ENCODE measurements at regions not wholly inside any gene's neighbourhood (a gene's known extent, or its start where the extent isn't known, plus 50 kb on each side); places are given as distances from the start of the nearest gene placed in this dataset.

GRCh38 chr10:44105696-44106095, 279.2 kb downstream of the CXCL12 start:
- Histone ChIP-seq H2AFZ (ENCODE audit: insufficient read depth, low read depth, low read length, poor library complexity, severe bottlenecking) (no peak overlapping the region), H3K27ac (ENCODE audit: low read depth in 1 of 2, low read length in 2 of 2) (no peak overlapping the region), H3K27me3 (ENCODE audit: control insufficient read depth in 2 of 2, insufficient read depth in 2 of 2, low read length in 2 of 2) (no peaks in the 10 kb centered on the region), H3K36me3 (replicated peaks in 1 of 2; ENCODE audit: control insufficient read depth in 1 of 2, insufficient read depth in 2 of 2, low read length in 2 of 2) (no peaks in the 10 kb centered on the region), H3K79me2 (ENCODE audit: insufficient read depth, low read length) (no peaks in the 10 kb centered on the region), H3K9ac (ENCODE audit: insufficient read depth, low read length, poor library complexity, severe bottlenecking) (no peak overlapping the region), H3K4me1 (ENCODE audit: control insufficient read depth in 1 of 2, insufficient read depth in 2 of 2, low read length in 2 of 2) (no peaks in the 10 kb centered on the region), H4K20me1 (ENCODE audit: insufficient read depth, low read length) (no peaks in the 10 kb centered on the region), H3K4me2 (replicated peaks; ENCODE audit: extremely low read depth, low read length, poor library complexity, severe bottlenecking) (no peak overlapping the region), H3K4me3 (replicated peaks in 1 of 3; ENCODE audit: low read depth in 2 of 3, low read length in 3 of 3) (no peak overlapping the region), H3K9me3 (replicated peaks in 1 of 2; ENCODE audit: control insufficient read depth in 1 of 2, insufficient read depth in 1 of 2, low read length in 2 of 2) (peaks cover 0 to 4% of the 10 kb centered on the region in 2 donors)
- Mint-ChIP-seq H3K27me3 (ENCODE audit: low read depth in 3 of 3) (no peaks in the 10 kb centered on the region), H3K27ac (no peak overlapping the region), H3K4me1 (no peaks in the 10 kb centered on the region), H3K9me3 (peaks cover 0 to 13% (median 5%) of the 10 kb centered on the region in 7 donors), H3K36me3 (no peaks in the 10 kb centered on the region), H3K4me3 (no peak overlapping the region)
- no peak for TF ChIP-seq CTCF (IDR thresholded peaks at IDR 0.05)
- WGBS (ENCODE audit: insufficient coverage), result 88% methylated on average over 1 of the region's 4 CpGs
- intact Hi-C loops (cut with micrococcal nuclease), result no loop called here
- DNase-seq, result no peak

- Mint-ChIP-seq H3K36me3 (no peaks in the 10 kb centered on the region), H3K27ac (peak overlapping the region in 1 of 7 donors; percentile 34)
- no peak for TF ChIP-seq CTCF (IDR thresholded peaks at IDR 0.05)
Measured at GRCh38 chr10:44102726-44103255, 282.1 kb downstream of the CXCL12 start.

More at GRCh38 chr10:44102726-44103255, 282.1 kb downstream of the CXCL12 start:
- peaks cover 0 to 5% (median 2%) of the 10 kb centered on the region in 7 donors for H3K9me3 Mint-ChIP-seq
- Histone ChIP-seq H3K4me3 (replicated peaks in 1 of 3; ENCODE audit: low read depth in 2 of 3, low read length in 3 of 3) (no peak overlapping the region), H3K79me2 (ENCODE audit: insufficient read depth, low read length) (no peaks in the 10 kb centered on the region), H4K20me1 (ENCODE audit: insufficient read depth, low read length) (no peaks in the 10 kb centered on the region), H3K4me2 (replicated peaks; ENCODE audit: extremely low read depth, low read length, poor library complexity, severe bottlenecking) (no peak overlapping the region), H3K36me3 (replicated peaks in 1 of 2; ENCODE audit: control insufficient read depth in 1 of 2, insufficient read depth in 2 of 2, low read length in 2 of 2) (no peaks in the 10 kb centered on the region), H3K9ac (ENCODE audit: insufficient read depth, low read length, poor library complexity, severe bottlenecking) (no peak overlapping the region), H3K27ac (ENCODE audit: low read depth in 1 of 2, low read length in 2 of 2) (no peak overlapping the region), H3K9me3 (replicated peaks in 1 of 2; ENCODE audit: control insufficient read depth in 1 of 2, insufficient read depth in 1 of 2, low read length in 2 of 2) (peaks cover 0 to 4% of the 10 kb centered on the region in 2 donors), H3K27me3 (ENCODE audit: control insufficient read depth in 2 of 2, insufficient read depth in 2 of 2, low read length in 2 of 2) (no peaks in the 10 kb centered on the region), H3K4me1 (ENCODE audit: control insufficient read depth in 1 of 2, insufficient read depth in 2 of 2, low read length in 2 of 2) (no peaks in the 10 kb centered on the region), H2AFZ (ENCODE audit: insufficient read depth, low read depth, low read length, poor library complexity, severe bottlenecking) (no peak overlapping the region)
- no peak for DNase-seq
- H3K4me1 Mint-ChIP-seq, result no peaks in the 10 kb centered on the region
- peaks cover 0 to 3% (median 1%) of the 10 kb centered on the region in 3 donors for H3K27me3 Mint-ChIP-seq (ENCODE audit: low read depth in 3 of 3)
- H3K4me3 Mint-ChIP-seq, result no peak overlapping the region
- 100% methylated on average over 3 of the region's 5 CpGs for WGBS (ENCODE audit: insufficient coverage)
- intact Hi-C loops (cut with micrococcal nuclease), result no loop called here
